ENCODE measurements at regions not wholly inside any gene's neighbourhood (a gene's known extent, or its start where the extent isn't known, plus 50 kb on each side); places are given as distances from the start of the nearest gene placed in this dataset.

DNA sequence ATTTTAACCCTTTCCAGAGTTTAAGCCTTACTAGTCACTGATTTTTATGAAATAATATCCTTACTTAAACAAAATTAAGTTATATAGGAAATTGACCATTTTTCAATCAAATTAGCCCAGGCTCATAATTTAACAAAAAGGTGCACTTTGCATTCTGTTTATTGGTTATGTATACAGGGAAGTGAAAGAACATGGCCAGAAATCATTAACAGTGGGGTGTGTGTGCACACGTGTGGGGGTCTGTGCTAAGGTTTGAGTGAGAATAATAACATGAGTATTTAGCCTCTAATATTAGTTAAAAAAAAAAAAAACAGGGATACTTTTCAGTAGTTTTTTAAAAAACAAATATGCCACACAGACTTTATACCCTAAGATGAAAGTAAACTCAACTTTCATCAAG, 510.5 kb upstream of the PFKP start:
- Histone ChIP-seq H2AFZ (ENCODE audit: low read length) (no peak overlapping the region), H4K8ac (replicated peaks; ENCODE audit: insufficient read length, low read depth, low read length) (no peak overlapping the region), H3K18ac (ENCODE audit: insufficient read length, low read depth, low read length) (no peak overlapping the region), H4K20me1 (ENCODE audit: control insufficient read depth, insufficient read depth, insufficient read length) (no peaks in the 10 kb centered on the region), H3K79me1 (ENCODE audit: insufficient read depth, low read depth, low read length, poor library complexity, severe bottlenecking) (no peaks in the 10 kb centered on the region), H2BK20ac (ENCODE audit: low read depth, low read length, poor library complexity, severe bottlenecking) (no peak overlapping the region), H3K23ac (ENCODE audit: insufficient read length, low read depth, low read length) (no peak overlapping the region), H2BK12ac (ENCODE audit: insufficient read length, low read depth, low read length) (no peak overlapping the region), H3K27ac (ENCODE audit: insufficient read length, low read depth, low read length) (no peak overlapping the region), H3K23me2 (ENCODE audit: insufficient read length, low read depth, low read length, poor library complexity, severe bottlenecking) (no peaks in the 10 kb centered on the region), H3K9ac (ENCODE audit: extremely low read depth, insufficient read length, low read length) (no peak overlapping the region), H3K27me3 (ENCODE audit: insufficient read depth, low read length) (no peaks in the 10 kb centered on the region), H3K4me1 (ENCODE audit: insufficient read depth, low read length) (no peaks in the 10 kb centered on the region), H3K14ac (ENCODE audit: insufficient read depth, low read length) (no peak overlapping the region), H2BK15ac (ENCODE audit: low read depth, low read length) (no peak overlapping the region), H2BK5ac (ENCODE audit: insufficient read length, low read length) (no peak overlapping the region), H3K4ac (ENCODE audit: low read depth, low read length) (no peak overlapping the region), H4K5ac (ENCODE audit: insufficient read length, low read depth, low read length) (no peak overlapping the region), H2AK5ac (ENCODE audit: insufficient read length, low read length) (no peak overlapping the region), H3K4me2 (ENCODE audit: insufficient read depth, insufficient read length, low read length) (no peak overlapping the region), H3T11ph (ENCODE audit: low read length) (no peak overlapping the region), H2BK120ac (ENCODE audit: low read depth, low read length, poor library complexity, severe bottlenecking) (no peak overlapping the region), H3K79me2 (ENCODE audit: insufficient read depth, low read length) (no peaks in the 10 kb centered on the region), H3K56ac (ENCODE audit: insufficient read length, low read depth, low read length) (no peak overlapping the region), H4K91ac (ENCODE audit: insufficient read length, low read depth, low read length) (no peak overlapping the region), H3K9me3 (ENCODE audit: control insufficient read depth, low read depth, low read length) (no peaks in the 10 kb centered on the region)
- DNase-seq: no peak
- TF ChIP-seq, protein P1, sequence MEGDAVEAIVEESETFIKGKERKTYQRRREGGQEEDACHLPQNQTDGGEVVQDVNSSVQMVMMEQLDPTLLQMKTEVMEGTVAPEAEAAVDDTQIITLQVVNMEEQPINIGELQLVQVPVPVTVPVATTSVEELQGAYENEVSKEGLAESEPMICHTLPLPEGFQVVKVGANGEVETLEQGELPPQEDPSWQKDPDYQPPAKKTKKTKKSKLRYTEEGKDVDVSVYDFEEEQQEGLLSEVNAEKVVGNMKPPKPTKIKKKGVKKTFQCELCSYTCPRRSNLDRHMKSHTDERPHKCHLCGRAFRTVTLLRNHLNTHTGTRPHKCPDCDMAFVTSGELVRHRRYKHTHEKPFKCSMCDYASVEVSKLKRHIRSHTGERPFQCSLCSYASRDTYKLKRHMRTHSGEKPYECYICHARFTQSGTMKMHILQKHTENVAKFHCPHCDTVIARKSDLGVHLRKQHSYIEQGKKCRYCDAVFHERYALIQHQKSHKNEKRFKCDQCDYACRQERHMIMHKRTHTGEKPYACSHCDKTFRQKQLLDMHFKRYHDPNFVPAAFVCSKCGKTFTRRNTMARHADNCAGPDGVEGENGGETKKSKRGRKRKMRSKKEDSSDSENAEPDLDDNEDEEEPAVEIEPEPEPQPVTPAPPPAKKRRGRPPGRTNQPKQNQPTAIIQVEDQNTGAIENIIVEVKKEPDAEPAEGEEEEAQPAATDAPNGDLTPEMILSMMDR (conservative IDR thresholded peaks at IDR 0.05): no peak
- H3K9me3 Mint-ChIP-seq: no peaks in the 10 kb centered on the region
- no peaks in the 10 kb centered on the region for H3K27me3 Mint-ChIP-seq (ENCODE audit: low read depth)
- H3K36me3 Mint-ChIP-seq (ENCODE audit: insufficient read depth in 1 of 3, low read depth in 3 of 3): no peaks in the 10 kb centered on the region; a peak in 1 of 7 replicates
- H3K4me3 Mint-ChIP-seq: no peak overlapping the region
- no peak overlapping the region for H3K27ac Mint-ChIP-seq
- H3K4me1 Mint-ChIP-seq: no peaks in the 10 kb centered on the region
- WGBS (ENCODE audit: extremely low coverage, insufficient read length, low lambda C conversion rate): no CpG with 5 or more reads among the region's 1 CpG
